ENCODE measurements at regions not wholly inside any gene's neighbourhood (a gene's known extent, or its start where the extent isn't known, plus 50 kb on each side); places are given as distances from the start of the nearest gene placed in this dataset.

GRCh38 chr2:172293952-172294351, 133.4 kb upstream of the ITGA6 start:
- Histone ChIP-seq H3K9me3 (ENCODE audit: control insufficient read depth, insufficient read depth, low read length) (no peaks in the 10 kb centered on the region), H4K20me1 (ENCODE audit: control insufficient read depth, insufficient read depth, low read depth, low read length) (no peaks in the 10 kb centered on the region), H3K27ac (ENCODE audit: low read depth, low read length) (no peak overlapping the region), H3K4me1 (ENCODE audit: control insufficient read depth, low read length) (no peaks in the 10 kb centered on the region), H3K27me3 (ENCODE audit: control insufficient read depth, low read length) (peaks cover 19% of the 10 kb centered on the region), H3K4me2 (ENCODE audit: low read length) (no peak overlapping the region), H3F3A (ENCODE audit: control insufficient read depth, insufficient read depth) (no peaks in the 10 kb centered on the region), H3K4me3 (ENCODE audit: low read length) (no peak overlapping the region), H3K36me3 (ENCODE audit: control insufficient read depth, low read length) (no peaks in the 10 kb centered on the region), H3K79me2 (ENCODE audit: control insufficient read depth, low read length) (no peaks in the 10 kb centered on the region), H3K9me2 (replicated peaks; ENCODE audit: control insufficient read depth, low read length) (no peaks in the 10 kb centered on the region)
- TF ChIP-seq CTCF (IDR thresholded peaks at IDR 0.05; ENCODE audit: low read depth, low read length, poor library complexity, severe bottlenecking) = no peak

- Histone ChIP-seq H4K20me1 (ENCODE audit: control insufficient read depth, insufficient read depth, low read depth, low read length) (no peaks in the 10 kb centered on the region), H3K36me3 (ENCODE audit: control insufficient read depth, low read length) (no peaks in the 10 kb centered on the region), H3K4me3 (ENCODE audit: low read length) (no peak overlapping the region), H3K4me2 (ENCODE audit: low read length) (no peak overlapping the region), H3K4me1 (ENCODE audit: control insufficient read depth, low read length) (no peaks in the 10 kb centered on the region), H3K27me3 (ENCODE audit: control insufficient read depth, low read length) (peaks cover 20% of the 10 kb centered on the region), H3K9me3 (ENCODE audit: control insufficient read depth, insufficient read depth, low read length) (no peaks in the 10 kb centered on the region), H3F3A (ENCODE audit: control insufficient read depth, insufficient read depth) (no peaks in the 10 kb centered on the region), H3K27ac (ENCODE audit: low read depth, low read length) (no peak overlapping the region), H3K9me2 (replicated peaks; ENCODE audit: control insufficient read depth, low read length) (no peaks in the 10 kb centered on the region), H3K79me2 (ENCODE audit: control insufficient read depth, low read length) (no peaks in the 10 kb centered on the region)
- TF ChIP-seq CTCF (IDR thresholded peaks at IDR 0.05; ENCODE audit: low read depth, low read length, poor library complexity, severe bottlenecking) (no peak), EZH2phosphoT487 (IDR thresholded peaks at IDR 0.05; ENCODE audit: borderline replicate concordance, low read length) (no peak)
These were observed 132.4 kb upstream of the ITGA6 start for GRCh38 chr2:172294983-172295382.

GRCh38 chr2:172295677-172296076, 131.7 kb upstream of the ITGA6 start:
- Histone ChIP-seq H4K20me1 (ENCODE audit: control insufficient read depth, insufficient read depth, low read depth, low read length) (no peaks in the 10 kb centered on the region), H3K27me3 (ENCODE audit: control insufficient read depth, low read length) (peaks cover 20% of the 10 kb centered on the region), H3K4me2 (ENCODE audit: low read length) (no peak overlapping the region), H3F3A (ENCODE audit: control insufficient read depth, insufficient read depth) (no peaks in the 10 kb centered on the region), H3K4me1 (ENCODE audit: control insufficient read depth, low read length) (no peaks in the 10 kb centered on the region), H3K4me3 (ENCODE audit: low read length) (no peak overlapping the region), H3K9me3 (ENCODE audit: control insufficient read depth, insufficient read depth, low read length) (no peaks in the 10 kb centered on the region), H3K9me2 (replicated peaks; ENCODE audit: control insufficient read depth, low read length) (no peaks in the 10 kb centered on the region), H3K27ac (ENCODE audit: low read depth, low read length) (no peak overlapping the region), H3K79me2 (ENCODE audit: control insufficient read depth, low read length) (no peaks in the 10 kb centered on the region), H3K36me3 (ENCODE audit: control insufficient read depth, low read length) (no peaks in the 10 kb centered on the region)
- TF ChIP-seq CTCF (IDR thresholded peaks at IDR 0.05; ENCODE audit: low read depth, low read length, poor library complexity, severe bottlenecking) (no peak), EZH2phosphoT487 (IDR thresholded peaks at IDR 0.05; ENCODE audit: borderline replicate concordance, low read length) (no peak)
